ENCODE measurements at regions not wholly inside any gene's neighbourhood (a gene's known extent, or its start where the extent isn't known, plus 50 kb on each side); places are given as distances from the start of the nearest gene placed in this dataset.

GRCh38 chr15:69885173-69885955 is 212.4 kb downstream of the TLE3 start:
- TF ChIP-seq CTCF (IDR thresholded peaks at IDR 0.05) (no peak), POLR2A (IDR thresholded peaks at IDR 0.05; ENCODE audit: low read depth) (no peak), POLR2AphosphoS5 (IDR thresholded peaks at IDR 0.05) (no peak)

Data from esophagus muscularis mucosa (tissue), 3 donors.